Immature natural killer cell (primary cell): ENCODE measurements at regions not wholly inside any gene's neighbourhood (a gene's known extent, or its start where the extent isn't known, plus 50 kb on each side); places are given as distances from the start of the nearest gene placed in this dataset.

Experiments
- DNase-seq, 3 donors: peaks; one replicate each; pipeline ENCODE4 v3.0.0; 2022; ENCODE audit warnings: mixed read lengths in 1 of 3
- H3K27ac Mint-ChIP-seq, 6 donors: one replicate each; pipeline ENCODE4 v1.8.0; 2020; ENCODE audit warnings: mixed read lengths in 6 of 6, mild to moderate bottlenecking in 5 of 6, inconsistent platforms in 4 of 6, moderate library complexity in 3 of 6
- H3K27me3 Mint-ChIP-seq, 3 donors: one replicate each; pipeline ENCODE4 v1.8.0; 2020 to 2021; ENCODE audit warnings: low read depth in 3 of 3, mild to moderate bottlenecking in 3 of 3, mixed read lengths in 3 of 3, moderate library complexity in 3 of 3, inconsistent platforms in 1 of 3
- H3K36me3 Mint-ChIP-seq, 3 donors: one replicate each; pipeline ENCODE4 v1.8.0; 2020; ENCODE audit warnings: mixed read lengths in 3 of 3, inconsistent platforms in 2 of 3, mild to moderate bottlenecking in 2 of 3
- H3K4me1 Mint-ChIP-seq, 2 donors: one replicate each; pipeline ENCODE4 v1.8.0; 2020; ENCODE audit warnings: inconsistent platforms in 2 of 2, mild to moderate bottlenecking in 2 of 2, mixed read lengths in 2 of 2, moderate library complexity in 1 of 2
- H3K4me3 Mint-ChIP-seq, 5 donors: one replicate each; pipeline ENCODE4 v1.8.0; 2020; ENCODE audit warnings: mild to moderate bottlenecking in 5 of 5, mixed read lengths in 5 of 5, inconsistent platforms in 3 of 5, moderate library complexity in 3 of 5
- H3K9me3 Mint-ChIP-seq, 6 donors: one replicate each; pipeline ENCODE4 v1.8.0; 2020; ENCODE audit warnings: mild to moderate bottlenecking in 6 of 6, mixed read lengths in 6 of 6, inconsistent platforms in 4 of 6, moderate library complexity in 3 of 6

- DNase-seq: no peak
- peaks cover 0 to 4% (median 0%) of the 10 kb centered on the region in 3 donors for H3K27me3 Mint-ChIP-seq
- no peak overlapping the region for H3K27ac Mint-ChIP-seq
- peaks cover 4 to 40% (median 16%) of the 10 kb centered on the region in 6 donors for H3K9me3 Mint-ChIP-seq
- no peaks in the 10 kb centered on the region for H3K4me1 Mint-ChIP-seq
- no peak overlapping the region for H3K4me3 Mint-ChIP-seq
- no peaks in the 10 kb centered on the region for H3K36me3 Mint-ChIP-seq
Measured at GRCh38 chr4:135744928-135745327, 1543.3 kb upstream of the PABPC4L start.

- no peak for DNase-seq
- Mint-ChIP-seq H3K4me3 (no peak overlapping the region), H3K27me3 (peaks cover 0 to 2% (median 0%) of the 10 kb centered on the region in 3 donors), H3K36me3 (no peaks in the 10 kb centered on the region), H3K4me1 (no peaks in the 10 kb centered on the region), H3K27ac (no peak overlapping the region), H3K9me3 (peaks cover 4 to 33% (median 14%) of the 10 kb centered on the region in 6 donors)
Measured at GRCh38 chr4:135741583-135741982, 1540.0 kb upstream of the PABPC4L start.

GRCh38 chr4:135739354-135739753, 1537.8 kb upstream of the PABPC4L start:
- Mint-ChIP-seq H3K4me1 (no peaks in the 10 kb centered on the region), H3K4me3 (no peak overlapping the region), H3K9me3 (peaks cover 0 to 28% (median 11%) of the 10 kb centered on the region in 6 donors), H3K27ac (no peak overlapping the region), H3K27me3 (no peaks in the 10 kb centered on the region), H3K36me3 (no peaks in the 10 kb centered on the region)
- DNase-seq: no peak

GRCh38 chr4:135735512-135735911, 1533.9 kb upstream of the PABPC4L start:
- Mint-ChIP-seq H3K36me3 (no peaks in the 10 kb centered on the region), H3K4me3 (no peak overlapping the region), H3K27ac (no peak overlapping the region), H3K27me3 (no peaks in the 10 kb centered on the region), H3K4me1 (no peaks in the 10 kb centered on the region), H3K9me3 (peaks cover 0 to 30% (median 9%) of the 10 kb centered on the region in 6 donors)
- no peak for DNase-seq

- Mint-ChIP-seq H3K36me3 (no peaks in the 10 kb centered on the region), H3K9me3 (peaks cover 0 to 28% (median 11%) of the 10 kb centered on the region in 6 donors), H3K4me3 (no peak overlapping the region), H3K27me3 (peaks cover 0 to 1% (median 0%) of the 10 kb centered on the region in 3 donors), H3K4me1 (no peaks in the 10 kb centered on the region), H3K27ac (no peak overlapping the region)
- no peak for DNase-seq
Measured at GRCh38 chr4:135732448-135732847, 1530.9 kb upstream of the PABPC4L start.

GRCh38 chr4:135731682-135732081, 1530.1 kb upstream of the PABPC4L start:
- no peak for DNase-seq
- H3K27ac Mint-ChIP-seq: no peak overlapping the region
- no peak overlapping the region for H3K4me3 Mint-ChIP-seq
- peaks cover 0 to 1% (median 0%) of the 10 kb centered on the region in 3 donors for H3K27me3 Mint-ChIP-seq
- H3K9me3 Mint-ChIP-seq: peaks cover 3 to 31% (median 9%) of the 10 kb centered on the region in 6 donors
- no peaks in the 10 kb centered on the region for H3K36me3 Mint-ChIP-seq
- no peaks in the 10 kb centered on the region for H3K4me1 Mint-ChIP-seq

DNA sequence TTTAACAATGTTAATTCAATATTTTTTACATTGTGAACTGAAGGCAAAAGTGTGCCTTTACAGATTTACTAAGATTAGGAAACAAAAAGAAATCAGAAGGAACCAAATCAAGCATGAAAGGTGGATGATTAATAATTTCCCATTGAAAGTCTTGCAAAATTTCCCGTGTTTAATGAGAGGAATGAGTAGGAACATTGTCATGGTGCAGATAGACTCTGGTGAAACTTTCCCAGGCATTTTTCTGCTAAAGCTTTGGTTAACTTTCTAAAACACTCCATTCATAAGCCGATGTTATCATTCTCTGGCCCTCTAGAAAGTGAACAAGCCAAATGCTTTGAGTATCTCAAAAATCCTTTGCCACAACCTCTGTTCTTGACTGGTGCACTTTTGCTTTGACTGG, 1522.8 kb upstream of the PABPC4L start:
- no peak for DNase-seq
- Mint-ChIP-seq H3K4me1 (no peaks in the 10 kb centered on the region), H3K4me3 (no peak overlapping the region), H3K9me3 (peaks cover 7 to 30% (median 9%) of the 10 kb centered on the region in 6 donors), H3K27ac (no peak overlapping the region), H3K36me3 (no peaks in the 10 kb centered on the region), H3K27me3 (peaks cover 0 to 1% (median 0%) of the 10 kb centered on the region in 3 donors)

- H3K27me3 Mint-ChIP-seq: no peaks in the 10 kb centered on the region
- peaks cover 2 to 18% (median 9%) of the 10 kb centered on the region in 6 donors for H3K9me3 Mint-ChIP-seq
- no peak for DNase-seq
- H3K27ac Mint-ChIP-seq: no peak overlapping the region
- H3K36me3 Mint-ChIP-seq: no peaks in the 10 kb centered on the region
- H3K4me3 Mint-ChIP-seq: no peak overlapping the region
- no peaks in the 10 kb centered on the region for H3K4me1 Mint-ChIP-seq
Measured at GRCh38 chr4:135718019-135718418, 1516.4 kb upstream of the PABPC4L start.

- peaks cover 7 to 24% (median 16%) of the 10 kb centered on the region in 6 donors for H3K9me3 Mint-ChIP-seq
- H3K4me3 Mint-ChIP-seq: no peak overlapping the region
- H3K4me1 Mint-ChIP-seq: no peaks in the 10 kb centered on the region
- H3K27me3 Mint-ChIP-seq: no peaks in the 10 kb centered on the region
- DNase-seq: no peak
- no peak overlapping the region for H3K27ac Mint-ChIP-seq
- H3K36me3 Mint-ChIP-seq: no peaks in the 10 kb centered on the region
Measured at GRCh38 chr4:135705343-135705742, 1503.8 kb upstream of the PABPC4L start.

- H3K9me3 Mint-ChIP-seq: peaks cover 9 to 33% (median 22%) of the 10 kb centered on the region in 6 donors
- no peak overlapping the region for H3K4me3 Mint-ChIP-seq
- H3K27ac Mint-ChIP-seq: no peak overlapping the region
- no peaks in the 10 kb centered on the region for H3K36me3 Mint-ChIP-seq
- no peaks in the 10 kb centered on the region for H3K27me3 Mint-ChIP-seq
- no peaks in the 10 kb centered on the region for H3K4me1 Mint-ChIP-seq
- DNase-seq: no peak
Measured at GRCh38 chr4:135694066-135694465, 1492.5 kb upstream of the PABPC4L start.

DNA sequence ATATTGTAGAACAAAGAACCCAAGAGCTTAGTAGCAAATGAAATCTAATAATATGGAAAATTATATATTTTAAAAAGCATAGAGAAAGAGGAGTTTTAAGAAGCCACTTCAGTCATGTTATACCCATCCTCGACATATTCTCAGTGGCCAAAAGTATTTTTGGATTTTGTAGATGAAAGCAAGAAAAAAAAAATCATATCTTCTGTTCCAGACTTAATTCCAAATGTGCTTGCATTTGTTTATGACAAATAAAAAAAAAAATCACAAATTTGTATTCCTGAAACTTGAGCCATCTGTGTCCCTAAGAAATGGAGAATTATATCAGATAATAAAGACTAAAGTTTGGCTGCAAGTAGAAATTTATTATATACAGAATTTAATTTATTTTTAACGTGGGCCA, 1482.4 kb upstream of the PABPC4L start:
- DNase-seq: no peak
- Mint-ChIP-seq H3K9me3 (peaks cover 13 to 41% (median 21%) of the 10 kb centered on the region in 6 donors), H3K4me1 (no peaks in the 10 kb centered on the region), H3K27ac (no peak overlapping the region), H3K4me3 (no peak overlapping the region), H3K36me3 (peaks cover 0 to 5% (median 0%) of the 10 kb centered on the region in 3 donors), H3K27me3 (peaks cover 0 to 2% (median 0%) of the 10 kb centered on the region in 3 donors)

GRCh38 chr4:135672202-135672601, 1470.6 kb upstream of the PABPC4L start:
- DNase-seq: no peak
- Mint-ChIP-seq H3K27me3 (peaks cover 0 to 1% (median 0%) of the 10 kb centered on the region in 3 donors), H3K27ac (no peak overlapping the region), H3K36me3 (peaks cover 0 to 3% (median 0%) of the 10 kb centered on the region in 3 donors), H3K9me3 (peaks cover 6 to 24% (median 12%) of the 10 kb centered on the region in 6 donors), H3K4me3 (no peak overlapping the region), H3K4me1 (no peaks in the 10 kb centered on the region)

DNA sequence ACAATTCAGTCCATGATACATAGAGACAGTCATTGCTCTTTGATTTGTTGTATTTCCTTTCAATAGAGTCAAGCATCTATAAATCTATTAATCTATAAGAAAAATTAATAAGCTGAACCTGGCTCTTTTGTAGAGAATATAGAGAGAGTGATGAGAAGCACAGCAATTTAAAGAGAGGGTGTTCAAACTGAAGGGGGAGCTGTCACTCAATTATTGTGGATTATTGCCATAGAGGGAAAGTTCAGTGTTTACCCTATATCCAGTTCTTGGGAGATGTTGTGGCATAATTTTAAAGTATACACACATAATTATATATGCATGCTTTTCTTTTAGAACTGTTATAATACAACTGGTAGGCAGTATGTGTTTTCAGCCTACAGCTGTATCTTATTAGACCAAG, 1469.0 kb upstream of the PABPC4L start:
- Mint-ChIP-seq H3K27ac (no peak overlapping the region), H3K4me3 (no peak overlapping the region), H3K27me3 (peaks cover 0 to 1% (median 1%) of the 10 kb centered on the region in 3 donors), H3K4me1 (no peaks in the 10 kb centered on the region), H3K36me3 (peaks cover 0 to 3% (median 0%) of the 10 kb centered on the region in 3 donors), H3K9me3 (peaks cover 4 to 30% (median 13%) of the 10 kb centered on the region in 6 donors)
- no peak for DNase-seq
